ENCODE measurements at regions not wholly inside any gene's neighbourhood (a gene's known extent, or its start where the extent isn't known, plus 50 kb on each side); places are given as distances from the start of the nearest gene placed in this dataset.

DNA sequence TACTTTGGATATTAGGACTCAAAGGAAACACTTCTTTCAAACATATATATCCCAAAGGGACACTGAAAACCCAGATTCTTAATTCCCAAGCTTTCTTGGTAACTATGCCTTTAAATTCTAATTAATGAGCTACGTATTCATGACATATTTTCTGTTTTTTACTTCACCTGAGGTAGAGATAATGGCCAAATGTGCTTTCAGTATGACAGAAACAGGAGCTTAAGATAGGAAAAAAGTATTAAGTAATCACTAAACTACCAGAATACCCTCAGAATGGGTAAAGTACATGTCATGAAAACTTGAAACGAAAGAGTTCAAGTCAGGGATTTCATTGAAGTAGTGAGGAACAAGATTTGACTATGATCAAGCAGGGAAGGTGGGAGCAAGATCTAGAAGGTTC, 478.5 kb downstream of the AGTPBP1 start:
- no CpG with 5 or more reads among the region's 2 CpGs for WGBS (ENCODE audit: insufficient coverage)
- no peak for DNase-seq
- no peaks in the 10 kb centered on the region for H3K9me3 Mint-ChIP-seq
- no peak overlapping the region for H3K4me3 Mint-ChIP-seq
- Histone ChIP-seq H3K9ac (ENCODE audit: insufficient read depth, low read length, poor library complexity, severe bottlenecking) (no peak overlapping the region), H3K27ac (ENCODE audit: low read depth in 1 of 2, low read length in 2 of 2) (no peak overlapping the region), H3K36me3 (replicated peaks in 1 of 2; ENCODE audit: control insufficient read depth in 1 of 2, insufficient read depth in 2 of 2, low read length in 2 of 2) (no peaks in the 10 kb centered on the region), H3K4me1 (ENCODE audit: control insufficient read depth in 1 of 2, insufficient read depth in 2 of 2, low read length in 2 of 2) (no peaks in the 10 kb centered on the region), H4K20me1 (ENCODE audit: insufficient read depth, low read length) (no peaks in the 10 kb centered on the region), H3K79me2 (ENCODE audit: insufficient read depth, low read length) (no peaks in the 10 kb centered on the region), H3K4me3 (replicated peaks in 1 of 3; ENCODE audit: low read depth in 2 of 3, low read length in 3 of 3) (no peak overlapping the region), H3K27me3 (ENCODE audit: control insufficient read depth in 2 of 2, insufficient read depth in 2 of 2, low read length in 2 of 2) (no peaks in the 10 kb centered on the region), H3K9me3 (replicated peaks in 1 of 2; ENCODE audit: control insufficient read depth in 1 of 2, insufficient read depth in 1 of 2, low read length in 2 of 2) (peaks cover 0 to 5% of the 10 kb centered on the region in 2 donors), H3K4me2 (replicated peaks; ENCODE audit: extremely low read depth, low read length, poor library complexity, severe bottlenecking) (no peak overlapping the region), H2AFZ (ENCODE audit: insufficient read depth, low read depth, low read length, poor library complexity, severe bottlenecking) (no peak overlapping the region)
- intact Hi-C loops (cut with micrococcal nuclease): no loop called here
- H3K27ac Mint-ChIP-seq: no peak overlapping the region
- no peaks in the 10 kb centered on the region for H3K36me3 Mint-ChIP-seq
- H3K27me3 Mint-ChIP-seq (ENCODE audit: low read depth in 3 of 3): peaks cover 0 to 1% (median 1%) of the 10 kb centered on the region in 3 donors
- peaks cover 2% of the 10 kb centered on the region for H3K4me1 Mint-ChIP-seq
- TF ChIP-seq, protein P1, sequence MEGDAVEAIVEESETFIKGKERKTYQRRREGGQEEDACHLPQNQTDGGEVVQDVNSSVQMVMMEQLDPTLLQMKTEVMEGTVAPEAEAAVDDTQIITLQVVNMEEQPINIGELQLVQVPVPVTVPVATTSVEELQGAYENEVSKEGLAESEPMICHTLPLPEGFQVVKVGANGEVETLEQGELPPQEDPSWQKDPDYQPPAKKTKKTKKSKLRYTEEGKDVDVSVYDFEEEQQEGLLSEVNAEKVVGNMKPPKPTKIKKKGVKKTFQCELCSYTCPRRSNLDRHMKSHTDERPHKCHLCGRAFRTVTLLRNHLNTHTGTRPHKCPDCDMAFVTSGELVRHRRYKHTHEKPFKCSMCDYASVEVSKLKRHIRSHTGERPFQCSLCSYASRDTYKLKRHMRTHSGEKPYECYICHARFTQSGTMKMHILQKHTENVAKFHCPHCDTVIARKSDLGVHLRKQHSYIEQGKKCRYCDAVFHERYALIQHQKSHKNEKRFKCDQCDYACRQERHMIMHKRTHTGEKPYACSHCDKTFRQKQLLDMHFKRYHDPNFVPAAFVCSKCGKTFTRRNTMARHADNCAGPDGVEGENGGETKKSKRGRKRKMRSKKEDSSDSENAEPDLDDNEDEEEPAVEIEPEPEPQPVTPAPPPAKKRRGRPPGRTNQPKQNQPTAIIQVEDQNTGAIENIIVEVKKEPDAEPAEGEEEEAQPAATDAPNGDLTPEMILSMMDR (IDR thresholded peaks at IDR 0.05): no peak

DNA sequence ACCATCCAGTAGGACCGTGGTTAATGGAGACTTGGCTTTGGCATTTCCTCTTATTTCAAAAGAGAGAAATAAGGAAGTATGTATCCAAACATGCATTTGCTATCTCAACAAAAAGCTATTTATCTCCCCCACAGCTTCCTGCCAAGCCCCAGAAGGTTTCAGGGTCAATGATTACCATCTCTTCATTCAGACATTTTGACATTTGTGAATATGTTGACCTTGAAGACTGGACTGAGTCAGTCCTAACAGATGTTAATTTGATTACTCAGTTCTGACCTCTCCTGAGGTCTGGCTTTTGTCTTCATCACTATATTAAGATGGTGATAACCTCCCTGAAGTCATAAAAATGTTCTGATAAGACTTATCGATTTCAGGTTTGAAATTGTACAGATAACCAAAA, 479.4 kb downstream of the AGTPBP1 start:
- Mint-ChIP-seq H3K27me3 (ENCODE audit: low read depth in 3 of 3) (peaks cover 0 to 2% (median 1%) of the 10 kb centered on the region in 3 donors), H3K27ac (no peak overlapping the region), H3K36me3 (no peaks in the 10 kb centered on the region), H3K4me1 (no peaks in the 10 kb centered on the region), H3K4me3 (no peak overlapping the region), H3K9me3 (peaks cover 0 to 2% (median 0%) of the 10 kb centered on the region in 7 donors)
- no peak overlapping the region for H3K4me3 ChIP-seq (replicated peaks in 1 of 3; ENCODE audit: low read depth in 2 of 3, low read length in 3 of 3)
- no CpG with 5 or more reads among the region's 2 CpGs for WGBS (ENCODE audit: insufficient coverage)
- H3K9ac ChIP-seq (ENCODE audit: insufficient read depth, low read length, poor library complexity, severe bottlenecking): no peak overlapping the region
- DNase-seq: no peak
- H3K9me3 ChIP-seq (replicated peaks in 1 of 2; ENCODE audit: control insufficient read depth in 1 of 2, insufficient read depth in 1 of 2, low read length in 2 of 2): peaks cover 0 to 5% of the 10 kb centered on the region in 2 donors
- TF ChIP-seq, protein P1 (IDR thresholded peaks at IDR 0.05): no peak
- no peaks in the 10 kb centered on the region for H3K27me3 ChIP-seq (ENCODE audit: control insufficient read depth in 2 of 2, insufficient read depth in 2 of 2, low read length in 2 of 2)
- no peak overlapping the region for H3K27ac ChIP-seq (ENCODE audit: low read depth in 1 of 2, low read length in 2 of 2)
- intact Hi-C loops (cut with micrococcal nuclease): no loop called here
- no peaks in the 10 kb centered on the region for H3K36me3 ChIP-seq (replicated peaks in 1 of 2; ENCODE audit: control insufficient read depth in 1 of 2, insufficient read depth in 2 of 2, low read length in 2 of 2)
- no peaks in the 10 kb centered on the region for H3K79me2 ChIP-seq (ENCODE audit: insufficient read depth, low read length)
- no peak overlapping the region for H3K4me2 ChIP-seq (replicated peaks; ENCODE audit: extremely low read depth, low read length, poor library complexity, severe bottlenecking)
- no peaks in the 10 kb centered on the region for H4K20me1 ChIP-seq (ENCODE audit: insufficient read depth, low read length)
- no peak overlapping the region for H2AFZ ChIP-seq (ENCODE audit: insufficient read depth, low read depth, low read length, poor library complexity, severe bottlenecking)
- no peaks in the 10 kb centered on the region for H3K4me1 ChIP-seq (ENCODE audit: control insufficient read depth in 1 of 2, insufficient read depth in 2 of 2, low read length in 2 of 2)

Data from CD14-positive monocyte (primary cell).